WI38 (cell line): ENCODE measurements at regions not wholly inside any gene's neighbourhood (a gene's known extent, or its start where the extent isn't known, plus 50 kb on each side); places are given as distances from the start of the nearest gene placed in this dataset.

Experiments used
- H3K4me3 ChIP-seq: 2 replicates; pipeline ENCODE4 v1.5.1; 2011; ENCODE audit warnings: low read depth, mild to moderate bottlenecking, control low read depth, low read length
- TF ChIP-seq, protein P1 (sequence below): IDR thresholded peaks from 2 replicates; pipeline ENCODE4 v1.5.1; 2012; ENCODE audit warnings: low read depth, mild to moderate bottlenecking, control low read depth, low read length

GRCh38 chr14:58873228-58873953 is 235.6 kb downstream of the DACT1 start:
- TF ChIP-seq, protein P1, sequence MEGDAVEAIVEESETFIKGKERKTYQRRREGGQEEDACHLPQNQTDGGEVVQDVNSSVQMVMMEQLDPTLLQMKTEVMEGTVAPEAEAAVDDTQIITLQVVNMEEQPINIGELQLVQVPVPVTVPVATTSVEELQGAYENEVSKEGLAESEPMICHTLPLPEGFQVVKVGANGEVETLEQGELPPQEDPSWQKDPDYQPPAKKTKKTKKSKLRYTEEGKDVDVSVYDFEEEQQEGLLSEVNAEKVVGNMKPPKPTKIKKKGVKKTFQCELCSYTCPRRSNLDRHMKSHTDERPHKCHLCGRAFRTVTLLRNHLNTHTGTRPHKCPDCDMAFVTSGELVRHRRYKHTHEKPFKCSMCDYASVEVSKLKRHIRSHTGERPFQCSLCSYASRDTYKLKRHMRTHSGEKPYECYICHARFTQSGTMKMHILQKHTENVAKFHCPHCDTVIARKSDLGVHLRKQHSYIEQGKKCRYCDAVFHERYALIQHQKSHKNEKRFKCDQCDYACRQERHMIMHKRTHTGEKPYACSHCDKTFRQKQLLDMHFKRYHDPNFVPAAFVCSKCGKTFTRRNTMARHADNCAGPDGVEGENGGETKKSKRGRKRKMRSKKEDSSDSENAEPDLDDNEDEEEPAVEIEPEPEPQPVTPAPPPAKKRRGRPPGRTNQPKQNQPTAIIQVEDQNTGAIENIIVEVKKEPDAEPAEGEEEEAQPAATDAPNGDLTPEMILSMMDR: no peak
- H3K4me3 ChIP-seq: no peak overlapping the region

- no peak overlapping the region for H3K4me3 ChIP-seq
- TF ChIP-seq, protein P1: no peak
These were observed 237.9 kb downstream of the DACT1 start for GRCh38 chr14:58875613-58876012.

DNA sequence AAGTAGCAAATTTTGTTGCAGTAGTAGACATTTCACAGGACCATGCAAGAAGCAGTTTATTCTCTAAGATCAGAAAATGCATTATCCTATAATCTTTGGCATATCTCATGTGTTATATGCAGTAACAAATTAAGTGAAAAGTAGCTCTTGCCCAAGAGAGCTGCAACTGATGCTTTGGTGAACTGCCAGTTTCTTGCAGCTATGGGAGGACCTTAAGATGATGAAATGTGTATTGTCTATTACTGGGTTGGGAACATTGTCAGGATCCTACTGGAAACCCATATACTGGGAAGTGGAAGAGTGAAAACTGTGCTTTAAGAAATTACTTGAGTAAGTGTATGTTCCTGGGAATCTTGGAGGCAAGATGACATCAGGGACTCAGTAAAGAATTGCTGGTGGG is 238.8 kb downstream of the DACT1 start:
- no peak overlapping the region for H3K4me3 ChIP-seq
- TF ChIP-seq, protein P1: no peak

DNA sequence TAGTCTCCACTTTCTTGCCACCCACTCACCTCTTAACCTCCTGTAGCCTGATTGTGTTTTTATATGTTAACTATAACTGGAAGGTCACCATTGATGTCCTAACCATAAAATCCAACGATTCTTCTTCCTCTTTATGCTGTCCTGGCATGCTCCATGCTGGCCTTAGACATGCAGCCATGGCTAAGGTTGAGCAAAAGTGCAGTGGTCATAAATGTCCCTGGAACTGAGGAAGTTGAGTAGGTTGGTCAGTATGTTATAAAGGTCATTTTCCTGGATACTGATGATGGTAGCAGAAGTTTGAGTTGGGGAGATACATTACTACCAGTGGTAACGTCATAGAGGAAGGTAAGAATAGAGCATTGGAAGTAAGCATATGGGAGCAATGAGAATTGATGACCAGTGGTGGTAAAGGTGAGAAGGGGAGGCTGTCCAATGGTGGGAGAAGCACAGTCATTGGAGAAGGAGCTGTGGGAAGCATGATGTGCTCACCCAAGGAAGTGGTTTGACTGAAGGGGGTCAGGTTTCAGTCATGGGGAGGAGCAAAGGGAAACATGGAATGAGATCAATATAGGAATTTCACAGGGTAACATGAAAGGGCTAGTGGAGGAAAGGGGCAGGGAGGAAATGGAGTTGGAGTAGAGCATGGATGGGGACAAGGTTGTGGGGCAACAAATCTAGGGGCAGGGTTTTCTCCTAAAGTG is 240.8 kb downstream of the DACT1 start:
- H3K4me3 ChIP-seq: no peak overlapping the region
- TF ChIP-seq, protein P1: no peak

- H3K4me3 ChIP-seq: no peak overlapping the region
- TF ChIP-seq, protein P1: no peak
These were observed 243.7 kb downstream of the DACT1 start for GRCh38 chr14:58881433-58881832.

- TF ChIP-seq, protein P1: no peak
- H3K4me3 ChIP-seq: no peak overlapping the region
These were observed 244.8 kb downstream of the DACT1 start for GRCh38 chr14:58882577-58883018.

DNA sequence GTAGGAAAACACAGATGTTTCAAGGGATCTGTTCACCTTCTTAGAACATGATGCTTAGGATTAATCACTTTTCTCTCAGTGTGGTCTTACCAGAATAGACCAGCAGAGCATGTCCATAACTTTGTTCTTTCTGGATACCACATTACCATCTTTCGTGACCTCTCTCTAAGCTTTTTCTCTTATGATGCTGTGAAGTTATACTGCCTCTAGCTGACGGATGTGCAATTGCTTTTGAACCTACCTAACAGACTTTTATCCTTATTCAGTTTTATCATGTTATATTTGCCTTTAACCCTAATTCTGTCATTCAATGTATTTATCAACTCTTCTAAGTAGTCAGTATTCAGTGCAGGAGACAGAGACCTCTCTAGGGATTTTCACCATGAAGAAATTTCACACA is 246.7 kb downstream of the DACT1 start:
- no peak overlapping the region for H3K4me3 ChIP-seq
- TF ChIP-seq, protein P1: no peak
